H9 (cell line): ENCODE measurements at regions not wholly inside any gene's neighbourhood (a gene's known extent, or its start where the extent isn't known, plus 50 kb on each side); places are given as distances from the start of the nearest gene placed in this dataset.
A peak's percentile ranks its signal among the peaks of the same experiment; 100 is the strongest.

Source experiments
- DNase-seq: peaks from one replicate; pipeline ENCODE4 v3.0.0-alpha.2; 2017
- H2AFZ ChIP-seq: one replicate; pipeline ENCODE4 v1.6.1; 2013; ENCODE audit warnings: mild to moderate bottlenecking, low read length, control low read depth, moderate library complexity
- H2AK5ac ChIP-seq: 2 replicates; pipeline ENCODE4 v1.6.1; 2013; ENCODE audit warnings: low read length, control low read depth, mixed read lengths; ENCODE audit not compliant: insufficient read length
- H2BK120ac ChIP-seq: one replicate; pipeline ENCODE4 v1.6.1; 2013; ENCODE audit warnings: low read depth, mild to moderate bottlenecking, low read length, control low read depth, inconsistent platforms; ENCODE audit not compliant: poor library complexity, severe bottlenecking
- H2BK12ac ChIP-seq: 2 replicates; pipeline ENCODE4 v1.6.1; 2013; ENCODE audit warnings: low read length, control low read depth, mixed read lengths, low read depth; ENCODE audit not compliant: insufficient read length
- H2BK15ac ChIP-seq: 2 replicates; pipeline ENCODE4 v1.6.1; 2013; ENCODE audit warnings: low read depth, low read length, control low read depth
- H2BK20ac ChIP-seq: one replicate; pipeline ENCODE4 v1.6.1; 2013; ENCODE audit warnings: low read depth, mild to moderate bottlenecking, low read length, control low read depth, inconsistent platforms; ENCODE audit not compliant: poor library complexity, severe bottlenecking
- H2BK5ac ChIP-seq: 2 replicates; pipeline ENCODE4 v1.6.1; 2013; ENCODE audit warnings: low read length, control low read depth, mixed read lengths; ENCODE audit not compliant: insufficient read length
- H3K14ac ChIP-seq: 2 replicates; pipeline ENCODE4 v1.6.1; 2013; ENCODE audit warnings: low read length, control low read depth; ENCODE audit not compliant: insufficient read depth
- H3K18ac ChIP-seq: 2 replicates; pipeline ENCODE4 v1.6.1; 2013; ENCODE audit warnings: low read depth, mild to moderate bottlenecking, mixed read lengths, low read length, control low read depth; ENCODE audit not compliant: insufficient read length
- H3K23ac ChIP-seq: 2 replicates; pipeline ENCODE4 v1.6.1; 2013; ENCODE audit warnings: low read length, control low read depth, mixed read lengths, low read depth; ENCODE audit not compliant: insufficient read length
- H3K23me2 ChIP-seq: 2 replicates; pipeline ENCODE4 v1.6.1; 2013; ENCODE audit warnings: low read depth, mild to moderate bottlenecking, mixed read lengths, low read length, control low read depth; ENCODE audit not compliant: insufficient read length, poor library complexity, severe bottlenecking
- H3K27ac ChIP-seq: 2 replicates; pipeline ENCODE4 v1.5.1; 2013; ENCODE audit warnings: low read length, control low read depth, mixed read lengths, low read depth; ENCODE audit not compliant: insufficient read length
- H3K27me3 ChIP-seq: 2 replicates; pipeline ENCODE4 v1.6.1; 2013; ENCODE audit warnings: low read length, control low read depth, inconsistent platforms; ENCODE audit not compliant: insufficient read depth
- H3K4ac ChIP-seq: 2 replicates; pipeline ENCODE4 v1.6.1; 2013; ENCODE audit warnings: low read depth, mild to moderate bottlenecking, control low read depth, inconsistent platforms, low read length, moderate library complexity
- H3K4me1 ChIP-seq: 2 replicates; pipeline ENCODE4 v1.6.1; 2013; ENCODE audit warnings: low read length, control low read depth, inconsistent platforms; ENCODE audit not compliant: insufficient read depth
- H3K4me2 ChIP-seq: 2 replicates; pipeline ENCODE4 v1.6.1; 2013; ENCODE audit warnings: low read length, control low read depth, mixed read lengths; ENCODE audit not compliant: insufficient read length, insufficient read depth
- H3K56ac ChIP-seq: 2 replicates; pipeline ENCODE4 v1.6.1; 2013; ENCODE audit warnings: low read depth, mild to moderate bottlenecking, mixed read lengths, low read length, control low read depth; ENCODE audit not compliant: insufficient read length
- H3K79me1 ChIP-seq: 2 replicates; pipeline ENCODE4 v1.6.1; 2013; ENCODE audit warnings: low read depth, mild to moderate bottlenecking, moderate library complexity, low read length, control low read depth, inconsistent platforms; ENCODE audit not compliant: insufficient read depth, poor library complexity, severe bottlenecking
- H3K79me2 ChIP-seq: 2 replicates; pipeline ENCODE4 v1.6.1; 2013; ENCODE audit warnings: low read length, control low read depth, inconsistent platforms; ENCODE audit not compliant: insufficient read depth
- H3K9ac ChIP-seq: 2 replicates; pipeline ENCODE4 v1.6.1; 2013; ENCODE audit warnings: low read length, control low read depth, mixed read lengths; ENCODE audit not compliant: insufficient read length; ENCODE audit errors: extremely low read depth
- H3K9me3 ChIP-seq: one replicate; pipeline ENCODE4 v1.6.1; 2013; ENCODE audit warnings: low read depth, low read length, inconsistent platforms; ENCODE audit not compliant: control insufficient read depth
- H3T11ph ChIP-seq: one replicate; pipeline ENCODE4 v1.6.1; 2013; ENCODE audit warnings: mild to moderate bottlenecking, low read length, control low read depth, inconsistent platforms
- H4K20me1 ChIP-seq: one replicate; pipeline ENCODE4 v1.6.1; 2013; ENCODE audit not compliant: control insufficient read depth, insufficient read length, insufficient read depth
- H4K5ac ChIP-seq: 2 replicates; pipeline ENCODE4 v1.6.1; 2013; ENCODE audit warnings: low read depth, mild to moderate bottlenecking, mixed read lengths, low read length, control low read depth; ENCODE audit not compliant: insufficient read length
- H4K8ac ChIP-seq: replicated peaks from 2 replicates; pipeline ENCODE4 v1.6.1; 2013; ENCODE audit warnings: low read length, control low read depth, mixed read lengths, low read depth; ENCODE audit not compliant: insufficient read length
- H4K91ac ChIP-seq: 2 replicates; pipeline ENCODE4 v1.6.1; 2013; ENCODE audit warnings: low read depth, mild to moderate bottlenecking, moderate library complexity, mixed read lengths, low read length, control low read depth; ENCODE audit not compliant: insufficient read length
- H3K27ac Mint-ChIP-seq, 3 experiments: 2 replicates in 2 of 3; 3 replicates in 1 of 3; pipeline ENCODE4 v1.8.0; 2020 to 2021; ENCODE audit warnings: mixed read lengths in 3 of 3, mild to moderate bottlenecking in 1 of 3, moderate library complexity in 1 of 3
- H3K27me3 Mint-ChIP-seq: 2 replicates; pipeline ENCODE4 v1.8.0; 2021; ENCODE audit warnings: low read depth, mild to moderate bottlenecking, moderate library complexity, mixed read lengths
- H3K36me3 Mint-ChIP-seq, 3 experiments: 2 replicates in 2 of 3; 3 replicates in 1 of 3; pipeline ENCODE4 v1.8.0; 2020 to 2021; ENCODE audit warnings: low read depth in 3 of 3, mixed read lengths in 3 of 3; ENCODE audit not compliant: insufficient read depth in 1 of 3
- H3K4me1 Mint-ChIP-seq, 2 experiments: 2 replicates each; pipeline ENCODE4 v1.8.0; 2020; ENCODE audit warnings: mixed read lengths in 2 of 2
- H3K4me3 Mint-ChIP-seq, 2 experiments: 2 replicates in 1 of 2; 3 replicates in 1 of 2; pipeline ENCODE4 v1.8.0; 2020 to 2021; ENCODE audit warnings: mild to moderate bottlenecking in 2 of 2, mixed read lengths in 2 of 2, moderate library complexity in 1 of 2
- H3K9me3 Mint-ChIP-seq, 2 experiments: 2 replicates in 1 of 2; 3 replicates in 1 of 2; pipeline ENCODE4 v1.8.0; 2020; ENCODE audit warnings: mild to moderate bottlenecking in 2 of 2, mixed read lengths in 2 of 2, moderate library complexity in 1 of 2
- CTCF ChIP-seq: fragments of 200-600 bp; sonication (generic); conservative IDR thresholded peaks from 3 replicates; pipeline ENCODE4 v1.8.0; 2021; ENCODE audit warnings: antibody characterized with exemption, mild to moderate bottlenecking
- WGBS: extraction: QIAGEN DNeasy Blood & Tissue Kit; methylation state at CpG from one replicate; pipeline ENCODE4 v1.1.7; 2013; ENCODE audit warnings: missing lambda C conversion rate, low lambda C conversion rate, mixed read lengths; ENCODE audit not compliant: insufficient read length; ENCODE audit errors: extremely low coverage; 5-methylcytosine and 5-hydroxymethylcytosine counted together

GRCh38 chr6:167700199-167700598 lies 126.5 kb upstream of the AFDN start:
- no peak overlapping the region for H2BK5ac ChIP-seq
- H2BK12ac ChIP-seq = no peak overlapping the region
- H4K91ac ChIP-seq = no peak overlapping the region
- Mint-ChIP-seq H3K36me3 (no peaks in the 10 kb centered on the region), H3K4me1 (peaks cover 15 to 21% of the 10 kb centered on the region in 2 experiments), H3K4me3 (no peak overlapping the region; a peak in 1 of 5 replicates), H3K27ac (peak overlapping the region in 1 of 3 experiments; percentile 40; a peak in 1 of 7 replicates), H3K27me3 (peaks cover 5% of the 10 kb centered on the region; the same call in 1 of the 2 replicates), H3K9me3 (no peaks in the 10 kb centered on the region)
- no peak overlapping the region for H3T11ph ChIP-seq
- H3K18ac ChIP-seq = no peak overlapping the region
- H4K20me1 ChIP-seq = no peaks in the 10 kb centered on the region
- H3K14ac ChIP-seq = no peak overlapping the region
- no peak overlapping the region for H4K8ac ChIP-seq
- H2BK120ac ChIP-seq = no peak overlapping the region
- no CpG with 5 or more reads among the region's 8 CpGs for WGBS
- H2BK15ac ChIP-seq = no peak overlapping the region
- no peak for DNase-seq
- H3K9me3 ChIP-seq = no peaks in the 10 kb centered on the region
- H2AK5ac ChIP-seq = no peak overlapping the region
- no peak overlapping the region for H3K27ac ChIP-seq
- H3K23ac ChIP-seq = no peak overlapping the region
- H4K5ac ChIP-seq = no peak overlapping the region
- H3K56ac ChIP-seq = no peak overlapping the region
- H3K4me1 ChIP-seq = no peaks in the 10 kb centered on the region
- H3K79me2 ChIP-seq = no peaks in the 10 kb centered on the region
- no peaks in the 10 kb centered on the region for H3K23me2 ChIP-seq
- H3K4me2 ChIP-seq = no peak overlapping the region
- no peak overlapping the region for H2BK20ac ChIP-seq
- no peak overlapping the region for H3K9ac ChIP-seq
- no peaks in the 10 kb centered on the region for H3K27me3 ChIP-seq
- H3K79me1 ChIP-seq = no peaks in the 10 kb centered on the region
- no peak for TF ChIP-seq CTCF
- no peak overlapping the region for H3K4ac ChIP-seq
- H2AFZ ChIP-seq = no peak overlapping the region
